Tibial artery (tissue), 4 donors: ENCODE measurements at regions not wholly inside any gene's neighbourhood (a gene's known extent, or its start where the extent isn't known, plus 50 kb on each side); places are given as distances from the start of the nearest gene placed in this dataset.

Experiments used
- DNase-seq, 2 donors: peaks; one replicate each; pipeline ENCODE4 v3.0.0-alpha.2; 2019
- H3K27ac ChIP-seq, 2 donors: fragments of 200-600 bp; sonication (generic) in 1 of 2; 1 replicate in 1 of 2; 2 replicates in 1 of 2; pipeline ENCODE4 v1.5.1; 2018 to 2019; ENCODE audit warnings: mild to moderate bottlenecking in 1 of 2
- H3K27me3 ChIP-seq, 2 donors: fragments of 200-600 bp; sonication (generic) in 1 of 2; one replicate each; pipeline versions ENCODE4 v1.5.1 to v1.6.0; 2016 to 2019
- H3K36me3 ChIP-seq, 3 donors: fragments of 200-600 bp; sonication (generic) in 2 of 3; one replicate each; pipeline ENCODE4 v1.5.1; 2016 to 2019; ENCODE audit warnings: mild to moderate bottlenecking in 2 of 3
- H3K4me1 ChIP-seq, 4 donors: fragments of 200-600 bp; sonication (generic) in 2 of 4; 1 replicate in 3 of 4; 2 replicates in 1 of 4; pipeline ENCODE4 v1.5.1; 2016 to 2019
- H3K4me3 ChIP-seq, 2 donors: fragments of 200-600 bp; sonication (generic) in 1 of 2; 1 replicate in 1 of 2; 2 replicates in 1 of 2; pipeline ENCODE4 v1.5.1; 2018 to 2019; ENCODE audit warnings: mild to moderate bottlenecking in 2 of 2
- H3K9me3 ChIP-seq, 3 donors: fragments of 200-600 bp; sonication (generic) in 1 of 3; one replicate each; pipeline ENCODE4 v1.5.1; 2016 to 2019
- intact Hi-C: fragments of 100-400 bp; cut with DNase I; formaldehyde crosslinking; loops from one replicate; pipeline ENCODE4 v1.15.0; 2023; ENCODE audit warnings: low total_unique reads
- TF ChIP-seq, protein P1 (sequence below), 2 experiments: fragments of 200-600 bp in 1 of 2; fragments of 450-650 bp in 1 of 2; IDR thresholded peaks; one replicate each; pipeline ENCODE4 v1.5.1; 2017 to 2019; ENCODE audit warnings: antibody characterized with exemption in 2 of 2, mild to moderate bottlenecking in 1 of 2, moderate library complexity in 1 of 2

DNA sequence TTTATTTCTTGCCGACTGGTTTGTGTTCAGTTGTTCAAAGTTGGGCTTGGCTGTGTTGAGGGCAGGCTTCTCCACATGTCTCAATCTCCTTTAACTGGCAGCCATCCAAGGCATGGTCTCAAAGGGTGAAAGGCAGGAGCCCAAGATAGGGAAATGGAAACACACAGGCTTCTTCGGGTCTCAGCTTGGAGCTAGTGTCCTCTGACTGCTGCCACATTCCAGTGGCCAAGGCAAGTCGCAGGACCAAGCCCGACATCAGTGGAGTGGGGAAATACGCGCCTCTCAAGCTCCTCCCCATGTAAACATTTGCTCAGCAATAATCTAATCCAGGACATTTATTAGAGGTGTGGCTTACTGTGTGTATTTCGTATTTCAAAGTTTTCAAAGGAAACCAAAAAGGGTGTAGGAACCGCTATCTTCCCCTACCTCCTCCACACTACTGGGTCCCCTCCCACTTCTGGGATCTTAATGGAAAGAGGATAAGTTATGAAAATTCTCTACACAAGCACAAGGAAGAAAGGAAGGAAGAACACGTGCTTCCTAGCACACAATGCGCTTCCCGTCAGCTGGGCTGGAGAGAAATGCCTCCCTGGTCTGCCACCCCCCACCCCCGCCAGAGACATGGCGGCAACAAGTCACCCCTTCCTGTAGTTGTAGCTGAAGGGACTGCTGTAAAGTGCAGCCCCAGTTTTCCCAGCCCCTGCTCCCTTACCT lies 181.7 kb downstream of the FAM43A start:
- Histone ChIP-seq H3K27me3 (peaks cover 0 to 11% of the 10 kb centered on the region in 2 donors), H3K9me3 (no peaks in the 10 kb centered on the region), H3K27ac (no peak overlapping the region), H3K4me1 (peaks cover 0 to 18% (median 0%) of the 10 kb centered on the region in 4 donors), H3K36me3 (no peaks in the 10 kb centered on the region), H3K4me3 (no peak overlapping the region)
- TF ChIP-seq, protein P1, sequence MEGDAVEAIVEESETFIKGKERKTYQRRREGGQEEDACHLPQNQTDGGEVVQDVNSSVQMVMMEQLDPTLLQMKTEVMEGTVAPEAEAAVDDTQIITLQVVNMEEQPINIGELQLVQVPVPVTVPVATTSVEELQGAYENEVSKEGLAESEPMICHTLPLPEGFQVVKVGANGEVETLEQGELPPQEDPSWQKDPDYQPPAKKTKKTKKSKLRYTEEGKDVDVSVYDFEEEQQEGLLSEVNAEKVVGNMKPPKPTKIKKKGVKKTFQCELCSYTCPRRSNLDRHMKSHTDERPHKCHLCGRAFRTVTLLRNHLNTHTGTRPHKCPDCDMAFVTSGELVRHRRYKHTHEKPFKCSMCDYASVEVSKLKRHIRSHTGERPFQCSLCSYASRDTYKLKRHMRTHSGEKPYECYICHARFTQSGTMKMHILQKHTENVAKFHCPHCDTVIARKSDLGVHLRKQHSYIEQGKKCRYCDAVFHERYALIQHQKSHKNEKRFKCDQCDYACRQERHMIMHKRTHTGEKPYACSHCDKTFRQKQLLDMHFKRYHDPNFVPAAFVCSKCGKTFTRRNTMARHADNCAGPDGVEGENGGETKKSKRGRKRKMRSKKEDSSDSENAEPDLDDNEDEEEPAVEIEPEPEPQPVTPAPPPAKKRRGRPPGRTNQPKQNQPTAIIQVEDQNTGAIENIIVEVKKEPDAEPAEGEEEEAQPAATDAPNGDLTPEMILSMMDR (IDR thresholded peaks at IDR 0.05), result no peak
- intact Hi-C loops, result no loop called here
- DNase-seq, result peak in 1 of 2 donors; percentile 45

DNA sequence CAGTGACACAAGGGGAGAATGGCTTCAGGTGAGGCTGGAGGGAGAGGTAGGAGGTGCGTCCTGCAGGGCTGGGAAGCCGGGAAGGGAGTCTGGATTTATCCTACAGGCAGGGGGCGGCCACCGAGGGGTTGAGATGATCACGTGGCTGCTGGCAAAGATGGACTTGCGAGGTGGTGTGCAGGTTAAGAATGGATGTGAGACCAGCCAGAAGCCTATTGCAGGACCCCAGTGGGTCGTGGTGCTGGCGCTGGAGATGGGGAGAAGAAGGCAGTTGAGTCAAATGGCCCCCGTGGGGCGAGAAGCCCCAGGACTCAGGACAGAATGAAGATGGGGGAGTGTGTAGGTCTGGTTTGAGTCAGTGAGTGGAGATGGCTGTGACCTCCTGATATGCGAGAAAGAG lies 183.1 kb downstream of the FAM43A start:
- Histone ChIP-seq H3K4me1 (peaks cover 0 to 19% (median 0%) of the 10 kb centered on the region in 4 donors), H3K27ac (no peak overlapping the region), H3K9me3 (no peaks in the 10 kb centered on the region), H3K27me3 (peaks cover 0 to 6% of the 10 kb centered on the region in 2 donors), H3K36me3 (no peaks in the 10 kb centered on the region), H3K4me3 (no peak overlapping the region)
- TF ChIP-seq, protein P1 (IDR thresholded peaks at IDR 0.05), result no peak
- intact Hi-C loops, result no loop called here
- DNase-seq, result no peak

DNA sequence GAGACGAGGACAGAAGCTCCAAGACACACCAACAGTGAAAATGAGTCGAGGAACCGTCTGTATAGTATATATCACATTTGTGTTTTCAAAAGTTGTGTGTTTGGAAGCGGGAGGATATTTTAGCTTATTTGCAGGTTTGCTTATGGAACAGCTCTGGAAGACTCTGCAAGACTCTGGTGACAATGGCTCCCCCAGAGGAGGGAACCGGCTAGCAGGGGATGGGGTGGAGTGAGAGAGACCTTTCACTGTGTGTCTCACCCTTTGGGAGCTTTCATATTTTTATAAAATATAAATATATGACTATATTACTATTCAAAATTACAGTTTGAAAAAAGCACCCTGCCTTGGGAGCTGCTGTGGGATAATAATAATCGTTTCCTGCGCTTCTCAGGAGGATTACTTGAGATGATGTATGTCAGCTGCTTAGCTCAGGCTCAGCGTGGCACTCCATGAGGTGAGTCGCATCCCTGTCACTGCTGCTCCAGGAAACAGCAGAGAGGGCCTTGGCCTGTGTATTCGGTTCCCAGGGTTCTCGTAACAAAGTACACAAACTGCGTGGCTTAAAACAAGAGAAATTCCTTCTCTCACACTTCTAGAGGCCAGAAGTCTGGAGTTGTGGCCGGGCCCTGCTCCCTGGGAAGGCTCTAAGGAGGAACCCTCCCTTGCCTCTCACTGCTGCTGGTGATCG lies 183.9 kb downstream of the FAM43A start:
- no peak for DNase-seq
- H3K27me3 ChIP-seq, result peaks cover 0 to 6% of the 10 kb centered on the region in 2 donors
- TF ChIP-seq, protein P1 (IDR thresholded peaks at IDR 0.05), result no peak
- H3K4me3 ChIP-seq, result no peak overlapping the region
- peaks cover 0 to 19% (median 0%) of the 10 kb centered on the region in 4 donors for H3K4me1 ChIP-seq
- no peak overlapping the region for H3K27ac ChIP-seq
- intact Hi-C loops, result no loop called here
- no peaks in the 10 kb centered on the region for H3K36me3 ChIP-seq
- no peaks in the 10 kb centered on the region for H3K9me3 ChIP-seq

DNA sequence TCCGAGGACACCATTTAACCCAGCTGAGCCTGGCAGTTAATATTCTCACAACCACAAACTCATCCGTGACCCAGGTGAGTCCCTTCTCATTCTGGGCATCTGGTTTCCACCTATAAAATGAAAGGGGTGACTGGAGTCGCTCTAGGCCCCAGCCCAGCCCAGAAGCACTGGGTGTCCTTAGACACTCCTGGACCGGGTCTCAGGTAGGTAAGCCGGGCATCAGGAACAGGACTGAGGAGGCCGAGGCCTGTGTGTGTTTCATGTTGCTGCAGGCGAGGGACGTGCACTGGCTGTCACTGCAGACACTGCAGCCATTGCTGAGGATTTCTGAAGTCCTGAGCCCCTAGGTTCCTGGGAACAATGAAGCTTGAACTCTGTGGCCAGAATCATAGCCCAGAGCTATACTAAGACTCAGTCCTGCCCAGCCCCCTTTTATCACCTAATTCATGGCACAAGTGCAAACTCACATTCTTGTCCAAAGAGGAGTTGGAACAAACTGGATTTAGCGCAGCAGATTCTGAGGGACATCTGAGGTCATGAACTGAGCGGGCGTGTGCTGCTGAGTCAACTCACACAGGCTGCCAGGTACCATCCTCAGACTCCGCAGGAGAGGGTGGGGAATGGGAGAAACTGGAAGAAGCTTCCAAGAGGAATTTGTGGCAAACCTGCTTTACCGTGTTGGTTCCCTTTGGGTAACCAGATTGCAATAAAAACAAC lies 184.9 kb downstream of the FAM43A start:
- DNase-seq, result no peak
- peaks cover 0 to 19% (median 0%) of the 10 kb centered on the region in 4 donors for H3K4me1 ChIP-seq
- no peaks in the 10 kb centered on the region for H3K9me3 ChIP-seq
- TF ChIP-seq, protein P1 (IDR thresholded peaks at IDR 0.05), result no peak
- no peak overlapping the region for H3K27ac ChIP-seq
- no peaks in the 10 kb centered on the region for H3K36me3 ChIP-seq
- intact Hi-C loops, result no loop called here
- peaks cover 0 to 6% of the 10 kb centered on the region in 2 donors for H3K27me3 ChIP-seq
- no peak overlapping the region for H3K4me3 ChIP-seq

DNA sequence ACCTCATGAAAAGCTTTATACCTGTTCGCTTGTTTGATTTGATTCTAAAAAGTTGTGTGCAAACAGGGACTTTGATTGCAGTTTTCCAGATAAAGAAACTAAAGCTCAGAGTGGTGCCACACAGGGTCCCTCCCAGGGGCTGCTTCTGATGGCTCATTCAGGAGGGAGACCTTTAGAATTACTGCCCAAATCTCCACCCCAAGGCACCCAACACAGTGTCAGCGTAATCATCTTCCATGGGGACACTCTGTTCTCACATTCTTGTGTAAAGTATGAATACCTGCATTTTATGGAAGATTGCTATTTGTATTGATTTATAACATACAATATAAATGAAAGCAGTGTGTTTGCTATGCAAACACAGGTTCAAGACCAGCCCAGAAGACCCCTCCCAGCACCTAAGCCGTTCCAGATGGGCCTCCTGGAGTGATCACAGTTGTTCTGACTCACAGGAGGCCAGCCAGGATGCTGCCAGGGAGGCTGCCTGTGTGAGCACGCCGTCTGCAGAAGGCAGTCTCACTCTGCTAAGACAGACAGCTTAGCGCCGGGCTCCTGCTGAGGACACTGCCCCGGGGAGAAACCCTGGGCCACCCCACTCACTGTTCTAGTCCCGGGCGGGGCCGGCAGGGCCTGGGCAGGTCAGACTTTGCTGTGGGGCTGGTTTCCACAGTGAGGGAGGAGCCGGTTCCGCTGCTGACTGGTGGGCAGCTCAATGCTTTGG lies 185.6 kb downstream of the FAM43A start:
- intact Hi-C loops, result no loop called here
- H3K27ac ChIP-seq, result no peak overlapping the region
- peaks cover 0 to 19% (median 0%) of the 10 kb centered on the region in 4 donors for H3K4me1 ChIP-seq
- peaks cover 0 to 11% of the 10 kb centered on the region in 2 donors for H3K27me3 ChIP-seq
- no peak overlapping the region for H3K4me3 ChIP-seq
- peak; percentile 61 to 75 for DNase-seq
- TF ChIP-seq, protein P1 (IDR thresholded peaks at IDR 0.05), result no peak
- H3K36me3 ChIP-seq, result no peaks in the 10 kb centered on the region
- no peaks in the 10 kb centered on the region for H3K9me3 ChIP-seq
